ENCODE measurements at regions not wholly inside any gene's neighbourhood (a gene's known extent, or its start where the extent isn't known, plus 50 kb on each side); places are given as distances from the start of the nearest gene placed in this dataset.

DNA sequence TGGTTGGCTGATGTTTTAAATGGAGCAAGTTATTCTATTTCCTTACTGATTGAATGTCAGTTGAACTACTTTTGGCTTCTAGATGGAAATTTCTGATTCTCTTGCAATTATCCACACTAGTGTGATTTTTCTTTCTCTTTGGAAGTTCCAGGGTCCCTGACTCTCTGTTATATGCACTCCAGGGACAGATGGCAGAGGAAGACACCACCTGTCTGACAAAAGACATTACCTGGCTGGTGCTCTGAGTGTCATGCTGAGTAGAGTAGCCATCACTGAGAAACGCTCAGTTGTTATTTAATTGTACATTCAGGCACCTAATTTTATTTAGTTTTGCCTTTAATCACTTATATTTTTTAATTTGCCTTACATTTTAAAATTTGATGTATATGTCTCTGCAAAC is 105.4 kb upstream of the TLL1 start:
- TF ChIP-seq, protein P1, sequence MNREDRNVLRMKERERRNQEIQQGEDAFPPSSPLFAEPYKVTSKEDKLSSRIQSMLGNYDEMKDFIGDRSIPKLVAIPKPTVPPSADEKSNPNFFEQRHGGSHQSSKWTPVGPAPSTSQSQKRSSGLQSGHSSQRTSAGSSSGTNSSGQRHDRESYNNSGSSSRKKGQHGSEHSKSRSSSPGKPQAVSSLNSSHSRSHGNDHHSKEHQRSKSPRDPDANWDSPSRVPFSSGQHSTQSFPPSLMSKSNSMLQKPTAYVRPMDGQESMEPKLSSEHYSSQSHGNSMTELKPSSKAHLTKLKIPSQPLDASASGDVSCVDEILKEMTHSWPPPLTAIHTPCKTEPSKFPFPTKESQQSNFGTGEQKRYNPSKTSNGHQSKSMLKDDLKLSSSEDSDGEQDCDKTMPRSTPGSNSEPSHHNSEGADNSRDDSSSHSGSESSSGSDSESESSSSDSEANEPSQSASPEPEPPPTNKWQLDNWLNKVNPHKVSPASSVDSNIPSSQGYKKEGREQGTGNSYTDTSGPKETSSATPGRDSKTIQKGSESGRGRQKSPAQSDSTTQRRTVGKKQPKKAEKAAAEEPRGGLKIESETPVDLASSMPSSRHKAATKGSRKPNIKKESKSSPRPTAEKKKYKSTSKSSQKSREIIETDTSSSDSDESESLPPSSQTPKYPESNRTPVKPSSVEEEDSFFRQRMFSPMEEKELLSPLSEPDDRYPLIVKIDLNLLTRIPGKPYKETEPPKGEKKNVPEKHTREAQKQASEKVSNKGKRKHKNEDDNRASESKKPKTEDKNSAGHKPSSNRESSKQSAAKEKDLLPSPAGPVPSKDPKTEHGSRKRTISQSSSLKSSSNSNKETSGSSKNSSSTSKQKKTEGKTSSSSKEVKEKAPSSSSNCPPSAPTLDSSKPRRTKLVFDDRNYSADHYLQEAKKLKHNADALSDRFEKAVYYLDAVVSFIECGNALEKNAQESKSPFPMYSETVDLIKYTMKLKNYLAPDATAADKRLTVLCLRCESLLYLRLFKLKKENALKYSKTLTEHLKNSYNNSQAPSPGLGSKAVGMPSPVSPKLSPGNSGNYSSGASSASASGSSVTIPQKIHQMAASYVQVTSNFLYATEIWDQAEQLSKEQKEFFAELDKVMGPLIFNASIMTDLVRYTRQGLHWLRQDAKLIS (CRISPR knock-in tag; IDR thresholded peaks at IDR 0.05): no peak
- no peak for TF ChIP-seq ESRRA (CRISPR knock-in tag; IDR thresholded peaks at IDR 0.05; ENCODE audit: low read depth)
- TF ChIP-seq MXD4 (CRISPR knock-in tag; IDR thresholded peaks at IDR 0.05): no peak
- no peak for TF ChIP-seq POLR2AphosphoS5 (IDR thresholded peaks at IDR 0.05; ENCODE audit: low read depth, low read length)
- no peak for TF ChIP-seq ZNF510 (CRISPR knock-in tag; IDR thresholded peaks at IDR 0.05; ENCODE audit: low read depth)
- no peak for TF ChIP-seq SP1 (IDR thresholded peaks at IDR 0.05)
- no peak for TF ChIP-seq SP1 (CRISPR knock-in tag; IDR thresholded peaks at IDR 0.05)
- no peak for TF ChIP-seq KLF13 (CRISPR knock-in tag; IDR thresholded peaks at IDR 0.05)
- no peak for TF ChIP-seq NFE2 (CRISPR knock-in tag; IDR thresholded peaks at IDR 0.05)
- TF ChIP-seq, protein P2, sequence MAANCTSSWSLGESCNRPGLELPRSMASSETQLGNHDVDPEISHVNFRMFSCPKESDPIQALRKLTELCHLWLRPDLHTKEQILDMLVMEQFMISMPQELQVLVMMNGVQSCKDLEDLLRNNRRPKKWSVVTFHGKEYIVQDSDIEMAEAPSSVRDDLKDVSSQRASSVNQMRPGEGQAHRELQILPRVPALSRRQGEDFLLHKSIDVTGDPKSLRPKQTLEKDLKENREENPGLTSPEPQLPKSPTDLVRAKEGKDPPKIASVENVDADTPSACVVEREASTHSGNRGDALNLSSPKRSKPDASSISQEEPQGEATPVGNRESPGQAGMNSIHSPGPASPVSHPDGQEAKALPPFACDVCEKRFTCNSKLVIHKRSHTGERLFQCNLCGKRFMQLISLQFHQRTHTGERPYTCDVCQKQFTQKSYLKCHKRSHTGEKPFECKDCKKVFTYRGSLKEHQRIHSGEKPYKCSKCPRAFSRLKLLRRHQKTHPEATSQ (CRISPR knock-in tag; IDR thresholded peaks at IDR 0.05; ENCODE audit: borderline replicate concordance): no peak
- TF ChIP-seq, protein P3, sequence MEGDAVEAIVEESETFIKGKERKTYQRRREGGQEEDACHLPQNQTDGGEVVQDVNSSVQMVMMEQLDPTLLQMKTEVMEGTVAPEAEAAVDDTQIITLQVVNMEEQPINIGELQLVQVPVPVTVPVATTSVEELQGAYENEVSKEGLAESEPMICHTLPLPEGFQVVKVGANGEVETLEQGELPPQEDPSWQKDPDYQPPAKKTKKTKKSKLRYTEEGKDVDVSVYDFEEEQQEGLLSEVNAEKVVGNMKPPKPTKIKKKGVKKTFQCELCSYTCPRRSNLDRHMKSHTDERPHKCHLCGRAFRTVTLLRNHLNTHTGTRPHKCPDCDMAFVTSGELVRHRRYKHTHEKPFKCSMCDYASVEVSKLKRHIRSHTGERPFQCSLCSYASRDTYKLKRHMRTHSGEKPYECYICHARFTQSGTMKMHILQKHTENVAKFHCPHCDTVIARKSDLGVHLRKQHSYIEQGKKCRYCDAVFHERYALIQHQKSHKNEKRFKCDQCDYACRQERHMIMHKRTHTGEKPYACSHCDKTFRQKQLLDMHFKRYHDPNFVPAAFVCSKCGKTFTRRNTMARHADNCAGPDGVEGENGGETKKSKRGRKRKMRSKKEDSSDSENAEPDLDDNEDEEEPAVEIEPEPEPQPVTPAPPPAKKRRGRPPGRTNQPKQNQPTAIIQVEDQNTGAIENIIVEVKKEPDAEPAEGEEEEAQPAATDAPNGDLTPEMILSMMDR (CRISPR knock-in tag; IDR thresholded peaks at IDR 0.05): no peak
- TF ChIP-seq CHD4 (IDR thresholded peaks at IDR 0.05; ENCODE audit: borderline replicate concordance, low read length): no peak
- TF ChIP-seq FOXA1 (IDR thresholded peaks at IDR 0.05): no peak
- TF ChIP-seq FOXA1 (CRISPR knock-in tag; IDR thresholded peaks at IDR 0.05): no peak
- no peak for TF ChIP-seq ZNF83 (CRISPR knock-in tag; IDR thresholded peaks at IDR 0.05; ENCODE audit: borderline replicate concordance)
- TF ChIP-seq ZNF34 (CRISPR knock-in tag; IDR thresholded peaks at IDR 0.05; ENCODE audit: borderline replicate concordance): no peak
